GM12891 (cell line): ENCODE measurements at regions not wholly inside any gene's neighbourhood (a gene's known extent, or its start where the extent isn't known, plus 50 kb on each side); places are given as distances from the start of the nearest gene placed in this dataset.

ENCODE experiments used
- POLR2A ChIP-seq: IDR thresholded peaks from 2 replicates; pipeline ENCODE4 v1.6.1; 2011; ENCODE audit warnings: low read depth, low read length, control low read depth
- POLR2AphosphoS5 ChIP-seq: IDR thresholded peaks from 2 replicates; pipeline ENCODE4 v1.6.1; 2011; ENCODE audit warnings: low read depth, low read length, control low read depth
- POU2F2 ChIP-seq: IDR thresholded peaks from 2 replicates; pipeline ENCODE4 v1.6.1; 2011; ENCODE audit warnings: low read depth, mild to moderate bottlenecking, control low read depth, low read length, moderate library complexity
- SPI1 ChIP-seq: IDR thresholded peaks from 2 replicates; pipeline ENCODE4 v1.6.1; 2011; ENCODE audit warnings: low read depth, low read length, control low read depth

- TF ChIP-seq SPI1, result no peak
- TF ChIP-seq POU2F2, result no peak
- no peak for TF ChIP-seq POLR2AphosphoS5
- no peak for TF ChIP-seq POLR2A
These were observed 1017.0 kb upstream of the TENM4 start for GRCh38 chr11:80457823-80458222.
